Activated CD8-positive, alpha-beta T cell treated with anti-CD3 and anti-CD28 coated beads for 36 hours (primary cell): ENCODE measurements at regions not wholly inside any gene's neighbourhood (a gene's known extent, or its start where the extent isn't known, plus 50 kb on each side); places are given as distances from the start of the nearest gene placed in this dataset.

Source experiments
- ATAC-seq: fragments of 200-7000 bp; cut with Tn5 transposase; one replicate; pipeline ENCODE4 v1.10.0; 2021; ENCODE audit warnings: mild to moderate bottlenecking, moderate library complexity
- CTCF ChIA-PET: fragments of 350-600 bp; sonication (Branson Sonifier 250); formaldehyde crosslinking; loops from one replicate; lab custom pipeline; 2021; ENCODE audit warnings: antibody characterized with exemption; lab: Charles Lee
- POLR2A ChIA-PET: fragments of 350-600 bp; sonication (Branson Sonifier 250); formaldehyde crosslinking; loops from one replicate; lab custom pipeline; 2021; ENCODE audit warnings: antibody characterized with exemption; lab: Charles Lee
- DNase-seq: peaks from one replicate; pipeline ENCODE4 v3.0.0-alpha.2; 2020
- H3K27ac Mint-ChIP-seq: one replicate; pipeline ENCODE4 v1.8.0; 2021; ENCODE audit warnings: mild to moderate bottlenecking, mixed read lengths
- H3K27me3 Mint-ChIP-seq: one replicate; pipeline ENCODE4 v1.8.0; 2021; ENCODE audit warnings: mixed read lengths
- H3K36me3 Mint-ChIP-seq: one replicate; pipeline ENCODE4 v1.8.0; 2021; ENCODE audit warnings: low read depth, mixed read lengths
- H3K4me1 Mint-ChIP-seq: one replicate; pipeline ENCODE4 v1.8.0; 2021; ENCODE audit warnings: low read depth, mixed read lengths
- H3K4me3 Mint-ChIP-seq: one replicate; pipeline ENCODE4 v1.8.0; 2021; ENCODE audit warnings: mild to moderate bottlenecking, moderate library complexity, mixed read lengths
- H3K9me3 Mint-ChIP-seq: one replicate; pipeline ENCODE4 v1.8.0; 2021; ENCODE audit warnings: mixed read lengths
- intact Hi-C: fragments of 100-400 bp; cut with micrococcal nuclease; formaldehyde crosslinking; loops from one replicate; pipeline ENCODE4 v1.10.0; 2022
- TF ChIP-seq, protein P1 (sequence below): fragments of 200-600 bp; IDR thresholded peaks from one replicate; pipeline ENCODE4 v1.8.0; 2022; ENCODE audit warnings: antibody characterized with exemption, mild to moderate bottlenecking

DNA sequence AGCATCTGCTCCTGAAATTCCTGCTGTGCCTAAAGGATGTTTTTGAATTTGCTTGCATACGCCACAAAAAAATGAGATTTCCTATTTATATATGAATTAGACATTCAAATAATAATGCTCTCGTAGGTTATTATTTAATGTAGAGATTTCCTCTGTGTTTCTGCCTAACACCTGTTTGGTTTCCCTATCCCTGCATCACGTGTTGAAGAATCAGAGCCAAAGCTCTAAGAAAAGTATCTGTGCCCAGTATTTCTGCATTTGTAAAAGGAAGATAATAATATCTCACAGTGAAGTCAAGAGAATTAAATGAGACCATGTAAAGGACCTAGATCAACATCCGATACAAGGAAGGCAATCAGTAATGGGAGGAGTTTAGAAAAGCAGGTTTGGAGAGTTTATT is 179.5 kb downstream of the HNRNPD start:
- H3K4me1 Mint-ChIP-seq = no peaks in the 10 kb centered on the region
- no peak overlapping the region for H3K27ac Mint-ChIP-seq
- POLR2A ChIA-PET = no interaction called here
- CTCF ChIA-PET = interaction anchor here (1.1 kb wide), 1 partner anchor 74 kb away, joined by 3 read pairs; no protein-coding TSS in a partner anchor
- TF ChIP-seq, protein P1, sequence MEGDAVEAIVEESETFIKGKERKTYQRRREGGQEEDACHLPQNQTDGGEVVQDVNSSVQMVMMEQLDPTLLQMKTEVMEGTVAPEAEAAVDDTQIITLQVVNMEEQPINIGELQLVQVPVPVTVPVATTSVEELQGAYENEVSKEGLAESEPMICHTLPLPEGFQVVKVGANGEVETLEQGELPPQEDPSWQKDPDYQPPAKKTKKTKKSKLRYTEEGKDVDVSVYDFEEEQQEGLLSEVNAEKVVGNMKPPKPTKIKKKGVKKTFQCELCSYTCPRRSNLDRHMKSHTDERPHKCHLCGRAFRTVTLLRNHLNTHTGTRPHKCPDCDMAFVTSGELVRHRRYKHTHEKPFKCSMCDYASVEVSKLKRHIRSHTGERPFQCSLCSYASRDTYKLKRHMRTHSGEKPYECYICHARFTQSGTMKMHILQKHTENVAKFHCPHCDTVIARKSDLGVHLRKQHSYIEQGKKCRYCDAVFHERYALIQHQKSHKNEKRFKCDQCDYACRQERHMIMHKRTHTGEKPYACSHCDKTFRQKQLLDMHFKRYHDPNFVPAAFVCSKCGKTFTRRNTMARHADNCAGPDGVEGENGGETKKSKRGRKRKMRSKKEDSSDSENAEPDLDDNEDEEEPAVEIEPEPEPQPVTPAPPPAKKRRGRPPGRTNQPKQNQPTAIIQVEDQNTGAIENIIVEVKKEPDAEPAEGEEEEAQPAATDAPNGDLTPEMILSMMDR = no peak
- no peak overlapping the region for H3K4me3 Mint-ChIP-seq
- no peaks in the 10 kb centered on the region for H3K36me3 Mint-ChIP-seq
- ATAC-seq (no peak), DNase-seq (no peak)
- intact Hi-C loops = loop anchor here (10.0 kb wide), 2 partner anchors 280 to 340 kb away; no protein-coding TSS in a partner anchor
- H3K27me3 Mint-ChIP-seq = no peaks in the 10 kb centered on the region
- H3K9me3 Mint-ChIP-seq = peaks cover 1% of the 10 kb centered on the region

DNA sequence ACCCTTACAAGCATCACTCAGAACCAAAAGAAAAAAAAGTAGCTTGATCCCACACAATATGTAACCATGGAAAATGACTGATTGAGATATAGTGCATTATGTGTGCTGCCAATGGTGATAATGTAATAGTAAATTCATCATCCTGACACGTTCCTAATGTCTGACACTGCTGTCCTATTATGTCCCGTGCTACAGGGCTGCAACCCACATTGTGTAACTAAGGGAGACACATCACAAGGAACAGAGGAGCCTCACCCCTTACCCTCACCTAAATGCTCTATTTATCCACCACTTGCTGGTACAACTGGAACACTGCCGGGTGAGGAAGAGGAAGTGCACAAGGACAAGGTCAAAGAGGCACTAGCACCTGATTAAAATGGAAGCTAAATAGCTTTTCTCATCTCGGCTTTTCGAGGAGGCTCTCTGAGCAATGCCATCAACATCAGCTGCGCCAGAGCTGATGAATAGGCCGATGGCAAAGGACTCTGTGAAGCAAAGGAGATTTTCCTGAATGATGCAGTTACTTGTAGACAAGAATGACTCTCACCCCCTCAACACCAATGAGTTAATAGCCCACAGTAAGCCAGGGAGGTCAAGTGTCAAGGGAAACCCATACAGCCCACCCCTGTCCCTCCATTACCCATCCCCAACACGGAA is 181.6 kb downstream of the HNRNPD start:
- intact Hi-C loops = loop anchor here (10.0 kb wide), 2 partner anchors 277 to 337 kb away; no protein-coding TSS in a partner anchor
- CTCF ChIA-PET = interaction anchor here (0.6 kb wide), 2 partner anchors 25 to 106 kb away, joined by 3 read pairs; no protein-coding TSS in a partner anchor
- POLR2A ChIA-PET = no interaction called here
- no peaks in the 10 kb centered on the region for H3K27me3 Mint-ChIP-seq
- DNase-seq (no peak), ATAC-seq (no peak)
- no peak overlapping the region for H3K4me3 Mint-ChIP-seq
- no peak overlapping the region for H3K27ac Mint-ChIP-seq
- H3K9me3 Mint-ChIP-seq = peaks cover 2% of the 10 kb centered on the region
- TF ChIP-seq, protein P1 = no peak
- H3K4me1 Mint-ChIP-seq = no peaks in the 10 kb centered on the region
- no peaks in the 10 kb centered on the region for H3K36me3 Mint-ChIP-seq

DNA sequence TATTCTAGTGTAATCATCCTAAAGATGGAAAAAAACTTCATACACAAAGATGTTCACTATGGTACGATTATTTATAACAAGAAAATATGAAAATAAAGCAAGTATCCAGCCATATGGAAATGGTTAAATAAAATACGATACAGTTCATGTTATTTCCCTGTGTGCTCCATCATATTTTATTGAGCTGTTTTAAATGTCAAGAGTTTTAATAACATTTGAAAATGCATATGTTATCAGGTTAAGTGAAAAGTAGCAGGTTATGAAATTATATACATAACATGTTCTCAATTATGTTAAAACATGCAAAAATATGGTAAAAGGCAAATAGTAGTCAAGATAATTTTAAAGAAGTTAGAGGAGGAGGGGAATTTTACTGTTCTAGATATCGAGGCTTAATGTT is 192.0 kb downstream of the HNRNPD start:
- H3K4me1 Mint-ChIP-seq = no peaks in the 10 kb centered on the region
- POLR2A ChIA-PET = no interaction called here
- H3K9me3 Mint-ChIP-seq = no peaks in the 10 kb centered on the region
- no peak overlapping the region for H3K4me3 Mint-ChIP-seq
- no peak for DNase-seq
- peaks cover under 1% of the 10 kb centered on the region for H3K36me3 Mint-ChIP-seq
- no peaks in the 10 kb centered on the region for H3K27me3 Mint-ChIP-seq
- intact Hi-C loops = no loop called here
- TF ChIP-seq, protein P1 = no peak
- CTCF ChIA-PET = no interaction called here
- ATAC-seq = no peak
- H3K27ac Mint-ChIP-seq = no peak overlapping the region

DNA sequence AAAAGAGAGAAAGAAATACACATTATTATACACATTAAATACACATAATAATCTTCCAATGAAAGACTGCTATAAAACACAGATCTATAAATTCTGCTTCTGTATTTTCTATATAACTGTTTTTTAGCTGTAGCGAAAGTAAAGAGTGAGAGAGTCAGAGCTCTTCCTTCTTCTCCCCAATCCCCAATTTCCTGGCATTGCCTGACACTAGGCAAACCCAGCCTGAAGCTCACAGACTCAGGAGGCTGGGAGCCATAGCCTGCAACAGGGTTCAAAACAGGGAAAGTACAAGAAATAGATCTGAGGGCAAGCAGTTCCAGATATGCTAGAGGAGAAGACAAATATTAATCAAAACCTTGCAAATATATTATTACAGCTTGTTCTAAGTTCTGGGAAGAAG is 201.6 kb downstream of the HNRNPD start:
- ATAC-seq (no peak), DNase-seq (no peak)
- TF ChIP-seq, protein P1 = no peak
- Mint-ChIP-seq H3K4me1 (no peaks in the 10 kb centered on the region), H3K9me3 (peaks cover 6% of the 10 kb centered on the region), H3K27ac (no peak overlapping the region), H3K36me3 (peaks cover 2% of the 10 kb centered on the region), H3K27me3 (no peaks in the 10 kb centered on the region), H3K4me3 (no peak overlapping the region)
- POLR2A ChIA-PET = no interaction called here
- intact Hi-C loops = no loop called here
- CTCF ChIA-PET = no interaction called here

DNA sequence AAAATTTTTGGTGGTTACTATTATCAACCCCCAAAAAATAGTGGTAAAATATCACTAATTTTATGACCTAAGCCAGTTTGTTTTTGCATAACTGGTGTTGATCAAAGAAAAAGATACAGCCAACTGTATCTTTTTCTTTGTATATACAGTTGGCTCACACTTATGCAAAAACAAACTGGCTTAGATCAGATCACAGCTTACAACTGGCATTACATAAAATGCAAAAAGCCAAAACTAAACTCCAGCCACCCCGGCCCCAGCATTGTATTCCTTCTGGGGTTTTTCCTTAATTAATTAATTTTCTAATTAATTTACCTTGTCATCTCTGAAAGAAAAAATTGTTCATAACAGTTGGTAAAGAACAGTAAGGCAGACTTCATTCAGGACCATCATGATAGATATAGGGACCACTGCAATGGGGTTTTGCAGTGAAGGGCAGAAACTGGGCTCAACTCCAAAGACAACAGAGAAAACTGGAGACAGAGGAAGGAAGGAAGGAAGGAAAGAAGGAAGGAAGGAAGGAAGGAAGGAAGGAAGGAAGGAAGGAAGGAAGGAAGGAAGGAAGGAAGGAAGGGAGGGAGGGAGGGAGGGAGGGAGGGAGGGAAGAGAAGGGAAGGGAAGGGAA is 202.1 kb downstream of the HNRNPD start:
- DNase-seq = no peak
- Mint-ChIP-seq H3K36me3 (no peaks in the 10 kb centered on the region), H3K4me1 (no peaks in the 10 kb centered on the region), H3K4me3 (no peak overlapping the region), H3K27me3 (no peaks in the 10 kb centered on the region), H3K27ac (no peak overlapping the region), H3K9me3 (peaks cover 6% of the 10 kb centered on the region)
- ATAC-seq = no peak
- POLR2A ChIA-PET = no interaction called here
- TF ChIP-seq, protein P1 = no peak
- intact Hi-C loops = no loop called here
- CTCF ChIA-PET = no interaction called here
